ENCODE measurements at regions not wholly inside any gene's neighbourhood (a gene's known extent, or its start where the extent isn't known, plus 50 kb on each side); places are given as distances from the start of the nearest gene placed in this dataset.

GRCh38 chr11:121241343-121242211 lies 51.0 kb upstream of the SC5D start:
- Histone ChIP-seq H3K27ac (ENCODE audit: insufficient read depth in 1 of 2, low read depth in 1 of 2, low read length in 2 of 2, poor library complexity in 1 of 2, severe bottlenecking in 2 of 2) (no peak overlapping the region), H3K4me1 (ENCODE audit: control extremely low read depth in 1 of 4, control insufficient read depth in 4 of 4, insufficient read depth in 4 of 4, low read length in 3 of 4) (no peaks in the 10 kb centered on the region), H3K9me3 (ENCODE audit: control extremely low read depth in 1 of 5, control insufficient read depth in 4 of 5, insufficient read depth in 2 of 5, low read depth in 1 of 5, low read length in 4 of 5) (no peaks in the 10 kb centered on the region), H3K27me3 (replicated peaks in 2 of 5; ENCODE audit: control insufficient read depth in 4 of 5, insufficient read depth in 5 of 5, low read length in 4 of 5) (no peaks in the 10 kb centered on the region), H3K36me3 (ENCODE audit: control insufficient read depth in 4 of 4, insufficient read depth in 4 of 4, low read length in 3 of 4) (no peaks in the 10 kb centered on the region), H3K4me3 (ENCODE audit: control insufficient read depth in 1 of 7, extremely low read depth in 1 of 7, insufficient read depth in 4 of 7, low read depth in 2 of 7, low read length in 6 of 7) (no peak overlapping the region)
- ChIA-PET POLR2A (no interaction called here), CTCF (interaction anchor here (0.7 to 1.2 kb wide), 3 partner anchors 9 to 47 kb away, joined by 3 to 4 read pairs (median 3); no protein-coding TSS in a partner anchor)
- WGBS (ENCODE audit: insufficient coverage): 97% methylated on average over 11 of the region's 12 CpGs
- DNase-seq: no peak

Data from common myeloid progenitor, CD34-positive (primary cell).